RKO (cell line): ENCODE measurements at regions not wholly inside any gene's neighbourhood (a gene's known extent, or its start where the extent isn't known, plus 50 kb on each side); places are given as distances from the start of the nearest gene placed in this dataset.
"Not testable (repeated sequence)": the region's sequence is repeated elsewhere in the genome, so short reads cannot be mapped to it uniquely, and the experiment has no call there.

ENCODE experiments used
- DNase-seq: peaks from one replicate; pipeline ENCODE4 v3.0.0-alpha.2; 2016; ENCODE audit warnings: low spot score

- DNase-seq = no peak
Observed at GRCh38 chr1:60914982-60915381, 167.4 kb upstream of the NFIA start.

- DNase-seq = not testable (repeated sequence)
Observed at GRCh38 chr1:60913708-60914107, 168.7 kb upstream of the NFIA start.

- no peak for DNase-seq
Observed at GRCh38 chr1:60913039-60913438, 169.3 kb upstream of the NFIA start.

GRCh38 chr1:60911966-60912697, 170.2 kb upstream of the NFIA start:
- DNase-seq = no peak

- DNase-seq = no peak
Observed at GRCh38 chr1:60908159-60908558, 174.2 kb upstream of the NFIA start.

GRCh38 chr1:60906526-60906925, 175.8 kb upstream of the NFIA start:
- DNase-seq = no peak

GRCh38 chr1:60906039-60906438, 176.3 kb upstream of the NFIA start:
- no peak for DNase-seq

- DNase-seq = no peak
Observed at GRCh38 chr1:60904099-60904851, 178.1 kb upstream of the NFIA start.

- no peak for DNase-seq
Observed at GRCh38 chr1:60903591-60903990, 178.8 kb upstream of the NFIA start.

- no peak for DNase-seq
Observed at GRCh38 chr1:60899464-60899863, 182.9 kb upstream of the NFIA start.

- no peak for DNase-seq
Observed at GRCh38 chr1:60898987-60899386, 183.4 kb upstream of the NFIA start.

GRCh38 chr1:60898413-60898812, 183.9 kb upstream of the NFIA start:
- no peak for DNase-seq

- no peak for DNase-seq
Observed at GRCh38 chr1:60896701-60897363, 185.5 kb upstream of the NFIA start.

- DNase-seq = no peak
Observed at GRCh38 chr1:60895701-60896100, 186.7 kb upstream of the NFIA start.

GRCh38 chr1:60895252-60895651, 187.1 kb upstream of the NFIA start:
- no peak for DNase-seq

GRCh38 chr1:60894741-60895140, 187.6 kb upstream of the NFIA start:
- DNase-seq = no peak

- DNase-seq = no peak
Observed at GRCh38 chr1:60894130-60894529, 188.2 kb upstream of the NFIA start.

GRCh38 chr1:60893136-60893930, 189.0 kb upstream of the NFIA start:
- no peak for DNase-seq

GRCh38 chr1:60891765-60892164, 190.6 kb upstream of the NFIA start:
- DNase-seq = no peak

- DNase-seq = no peak
Observed at GRCh38 chr1:60891281-60891680, 191.1 kb upstream of the NFIA start.

GRCh38 chr1:60890664-60891063, 191.7 kb upstream of the NFIA start:
- no peak for DNase-seq

GRCh38 chr1:60889709-60890108, 192.7 kb upstream of the NFIA start:
- DNase-seq = no peak
